GM19035 (cell line): ENCODE measurements at regions not wholly inside any gene's neighbourhood (a gene's known extent, or its start where the extent isn't known, plus 50 kb on each side); places are given as distances from the start of the nearest gene placed in this dataset.
A peak's percentile ranks its signal among the peaks of the same experiment; 100 is the strongest.

Experiments used
- ATAC-seq: cut with Tn5 transposase; IDR thresholded peaks from one replicate; pipeline ENCODE4 v1.9.1; 2021; ENCODE audit not compliant: unreplicated experiment

- ATAC-seq = no peak
These were observed 417.4 kb downstream of the GABRG2 start for GRCh38 chr5:162484986-162485385.

DNA sequence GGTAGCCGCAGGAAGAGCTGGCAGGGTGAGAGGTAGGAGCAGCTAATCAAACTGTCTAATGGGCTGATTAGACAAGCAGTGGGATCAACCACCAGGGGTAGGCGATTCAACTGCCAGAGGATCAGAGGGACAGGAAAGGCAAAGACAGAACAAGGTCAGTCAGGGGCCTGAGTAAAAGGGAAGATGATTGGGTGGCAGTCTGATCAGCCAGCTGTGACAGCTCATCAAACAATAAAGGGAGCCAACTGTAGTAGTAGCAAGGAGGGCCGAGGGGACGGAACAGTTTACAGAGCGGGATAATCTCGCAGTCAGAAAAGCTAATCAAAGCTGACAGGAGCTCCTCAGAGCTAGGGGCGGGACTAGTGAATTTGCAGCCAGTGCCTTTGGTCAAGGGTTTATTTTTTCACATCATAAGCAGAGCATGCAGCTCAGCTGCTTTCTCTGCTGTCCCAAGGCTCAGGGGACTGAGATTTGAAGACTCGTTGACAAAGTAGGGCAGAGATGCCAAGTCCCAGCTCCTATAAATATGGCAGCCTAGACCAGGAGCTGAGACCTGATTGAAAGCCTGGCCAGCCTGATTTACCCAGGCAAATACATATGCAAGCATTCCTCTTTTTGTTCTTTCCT lies 418.2 kb downstream of the GABRG2 start:
- no peak for ATAC-seq

DNA sequence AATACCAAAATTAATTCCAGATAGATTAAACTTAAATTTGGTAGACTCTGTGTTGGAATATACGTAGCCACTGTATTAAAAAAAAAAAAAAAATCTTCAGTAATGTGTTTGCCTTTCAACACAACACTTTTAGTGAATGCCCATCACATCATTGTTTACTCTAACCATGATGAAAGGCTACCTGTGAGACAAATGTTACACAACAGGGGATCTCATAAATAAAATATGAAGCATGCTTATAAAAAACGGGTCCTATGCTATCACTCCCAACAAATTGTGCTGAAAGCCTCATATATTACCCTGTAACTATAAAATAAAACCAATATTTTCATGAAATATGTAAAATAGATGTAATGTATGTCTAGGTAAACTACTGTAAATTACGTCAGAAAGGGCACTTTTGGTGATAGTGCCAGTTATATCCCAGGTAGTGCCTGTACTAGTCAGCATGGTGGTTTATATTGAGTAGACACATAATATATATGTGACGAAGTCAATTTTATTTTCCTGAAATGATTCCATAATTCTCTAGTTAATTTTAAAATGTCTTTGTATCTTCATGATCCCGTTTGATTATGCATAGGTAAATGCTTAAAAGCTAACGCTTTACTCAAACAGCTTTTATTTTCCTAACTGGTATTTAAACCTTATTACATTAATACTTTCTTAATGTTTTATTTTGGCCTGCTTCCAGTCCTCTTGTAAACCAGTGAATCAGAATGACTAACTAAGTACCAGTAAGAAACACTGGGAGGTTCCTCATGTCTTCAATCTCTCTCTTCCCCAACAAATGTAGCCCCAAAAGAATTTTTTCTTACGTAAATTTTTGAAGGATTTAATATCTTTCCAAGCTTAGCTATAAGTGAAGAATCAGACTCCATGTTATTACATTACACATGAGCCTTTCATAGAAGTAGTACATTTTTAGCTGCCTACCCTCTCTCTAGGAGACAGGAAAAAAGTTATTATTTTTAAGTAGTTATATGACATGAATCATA lies 420.3 kb downstream of the GABRG2 start:
- no peak for ATAC-seq

GRCh38 chr5:162496100-162496808 lies 428.7 kb downstream of the GABRG2 start:
- peak; percentile 63 for ATAC-seq

GRCh38 chr5:162497455-162497854 lies 429.9 kb downstream of the GABRG2 start:
- no peak for ATAC-seq

- ATAC-seq = no peak
These were observed 435.2 kb downstream of the GABRG2 start for GRCh38 chr5:162502780-162503179.

DNA sequence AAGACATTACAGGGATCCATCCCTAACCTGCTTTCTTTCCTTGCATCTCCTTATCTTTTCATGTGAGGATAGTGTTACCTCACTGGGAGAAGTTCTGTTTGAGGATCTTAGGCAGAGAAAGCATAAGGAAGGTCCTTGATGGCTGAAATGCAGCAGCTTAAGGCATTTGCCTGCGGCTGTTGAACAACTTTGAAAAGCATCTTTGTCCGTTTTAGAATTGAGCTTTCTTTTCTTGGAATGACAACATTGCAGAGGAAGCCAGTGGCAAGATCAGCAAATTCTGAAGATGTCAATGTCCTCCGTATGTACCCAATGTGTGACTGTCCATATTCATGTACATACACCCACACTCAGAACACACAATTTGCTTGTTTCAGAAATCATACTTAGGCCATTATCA lies 436.2 kb downstream of the GABRG2 start:
- ATAC-seq = no peak

GRCh38 chr5:162512935-162513565 lies 445.5 kb downstream of the GABRG2 start:
- no peak for ATAC-seq

GRCh38 chr5:162514116-162514515 lies 446.5 kb downstream of the GABRG2 start:
- ATAC-seq = no peak

DNA sequence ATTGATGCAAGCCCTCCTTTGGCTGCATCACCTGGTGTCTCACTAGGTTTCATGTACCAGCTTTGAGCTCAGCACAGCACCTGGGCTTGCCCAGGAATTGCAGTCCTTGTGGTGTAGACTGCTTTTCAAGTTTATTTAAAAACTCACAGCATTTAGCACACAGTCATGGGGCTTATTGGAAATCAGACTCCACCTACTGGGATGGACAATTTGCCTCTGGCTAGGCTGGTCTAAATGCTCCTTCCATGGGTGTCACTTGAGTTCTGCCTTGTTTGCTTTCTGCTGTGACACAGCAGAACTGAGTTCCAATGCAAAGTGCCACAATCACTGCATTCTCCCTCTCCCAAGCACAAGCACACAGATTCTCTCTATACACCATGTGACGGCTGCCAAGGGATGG lies 453.3 kb downstream of the GABRG2 start:
- no peak for ATAC-seq

GRCh38 chr5:162529209-162529608 lies 461.6 kb downstream of the GABRG2 start:
- no peak for ATAC-seq

GRCh38 chr5:162529886-162530285 lies 462.3 kb downstream of the GABRG2 start:
- ATAC-seq = no peak

DNA sequence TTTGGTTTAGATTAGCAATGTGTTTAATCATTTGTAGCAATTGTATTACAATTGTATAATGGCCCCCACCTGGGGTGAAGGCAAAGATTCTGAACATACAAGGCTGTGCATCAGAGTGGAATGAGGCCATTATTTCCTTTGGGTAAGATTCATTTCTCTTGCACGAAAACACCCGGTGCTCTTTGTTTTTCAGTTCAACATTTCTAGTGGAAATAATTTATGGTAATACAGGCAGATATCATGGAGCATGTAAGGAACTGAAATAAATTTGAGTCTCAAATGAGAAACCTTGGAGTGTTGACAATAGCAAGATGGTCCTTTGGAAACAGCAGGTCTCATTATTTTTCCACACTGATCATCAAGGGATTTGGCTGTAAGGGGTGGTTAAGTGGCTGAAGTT lies 475.9 kb downstream of the GABRG2 start:
- ATAC-seq = no peak

DNA sequence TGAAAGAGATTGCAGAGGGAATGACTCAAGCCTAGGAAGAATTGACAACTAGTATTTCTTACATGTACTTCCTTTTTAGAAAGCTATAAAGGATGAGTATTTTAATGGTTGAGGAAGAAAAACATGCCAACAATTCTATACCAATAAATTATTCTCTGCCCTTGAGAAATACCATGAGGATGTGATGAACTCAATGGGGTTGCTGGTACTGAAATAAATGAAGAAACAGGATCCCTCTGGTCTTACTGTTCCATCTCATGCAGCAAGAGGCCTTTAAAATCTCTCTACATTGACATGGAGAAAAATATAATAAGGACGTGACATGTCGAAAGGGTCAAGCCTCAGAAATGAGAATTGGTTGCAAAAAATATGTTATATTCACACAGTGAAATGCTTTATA lies 477.3 kb downstream of the GABRG2 start:
- no peak for ATAC-seq

GRCh38 chr5:162550236-162550635 lies 482.7 kb downstream of the GABRG2 start:
- ATAC-seq = no peak

GRCh38 chr5:162558120-162558519 lies 490.5 kb downstream of the GABRG2 start:
- ATAC-seq = no peak

DNA sequence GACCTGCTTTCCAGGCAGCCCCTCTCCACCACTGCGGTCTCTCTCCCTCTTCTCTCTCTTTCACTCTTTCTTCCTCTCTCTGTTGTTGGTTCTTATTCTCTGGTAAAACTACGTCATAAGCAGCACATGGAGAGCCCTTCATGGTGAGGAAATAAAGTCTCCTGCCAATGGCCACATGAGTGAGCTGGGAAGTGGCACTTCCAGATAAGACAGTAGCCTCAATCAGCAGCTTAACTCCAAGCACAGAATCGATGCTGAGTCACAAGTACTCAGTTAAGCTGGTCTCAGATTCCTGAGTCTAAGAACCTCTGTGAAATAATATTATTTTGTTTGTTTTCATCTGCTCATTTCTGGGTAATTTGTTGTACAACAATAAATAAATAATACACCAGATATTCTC lies 500.1 kb downstream of the GABRG2 start:
- no peak for ATAC-seq

DNA sequence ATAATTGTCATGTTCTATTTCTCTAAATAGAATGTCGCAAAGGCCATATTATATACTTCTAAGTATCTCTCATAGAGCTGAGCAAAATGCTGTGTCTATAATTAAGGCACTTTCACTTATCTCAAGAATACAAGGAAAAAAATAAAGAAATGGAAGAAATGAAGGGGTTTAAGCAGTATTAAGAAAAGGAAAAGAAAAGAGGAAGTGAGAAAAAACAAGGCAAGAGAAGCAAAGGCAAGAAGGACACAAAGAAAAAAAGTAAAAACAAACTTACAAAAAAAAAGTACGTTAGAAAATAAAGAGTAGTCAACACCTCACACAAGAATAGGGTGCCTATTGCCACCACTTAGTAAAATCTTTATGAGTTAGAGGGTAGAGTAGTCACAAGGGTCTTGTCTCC lies 506.2 kb downstream of the GABRG2 start:
- ATAC-seq = no peak

- no peak for ATAC-seq
These were observed 524.2 kb downstream of the GABRG2 start for GRCh38 chr5:162591724-162592123.

- no peak for ATAC-seq
These were observed 526.3 kb downstream of the GABRG2 start for GRCh38 chr5:162593881-162594280.

DNA sequence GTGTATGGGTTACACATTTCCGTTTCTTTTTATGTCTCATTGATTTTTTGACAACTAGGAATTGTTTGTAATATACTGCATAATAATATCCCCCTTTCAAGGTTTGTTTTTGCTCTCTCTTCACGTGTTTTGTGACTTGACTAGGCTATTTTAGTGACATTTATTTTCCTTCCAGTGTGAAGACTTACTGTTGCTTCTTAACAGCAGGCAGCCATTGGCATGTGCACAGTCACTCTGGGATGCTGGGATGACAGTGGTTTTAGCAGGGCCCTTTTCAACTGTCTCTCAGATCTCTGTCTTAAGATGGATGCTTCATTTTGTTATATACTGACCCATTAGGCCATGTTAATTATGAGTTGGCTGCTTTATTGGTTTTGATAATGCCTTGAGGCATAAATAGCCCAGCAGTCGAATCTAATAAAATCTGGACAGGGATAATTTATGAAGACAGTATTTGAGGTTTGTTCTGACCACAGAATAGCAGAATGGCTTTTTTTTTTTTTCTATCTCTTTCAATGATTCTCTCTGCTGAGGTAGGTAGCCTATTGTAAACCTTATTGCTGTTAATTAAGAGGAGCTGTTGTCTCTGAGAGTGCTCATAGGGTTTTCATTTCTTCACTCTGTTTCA lies 536.0 kb downstream of the GABRG2 start:
- no peak for ATAC-seq
